WTC11 (cell line): ENCODE measurements at regions not wholly inside any gene's neighbourhood (a gene's known extent, or its start where the extent isn't known, plus 50 kb on each side); places are given as distances from the start of the nearest gene placed in this dataset.

ENCODE experiments used
- ATAC-seq: fragments of 200-7000 bp; cut with Tn5 transposase; 2 replicates; pipeline ENCODE4 v1.10.0; 2021; ENCODE audit warnings: mild to moderate bottlenecking, moderate library complexity
- CTCF ChIA-PET: fragments of 300-600 bp; sonication (Branson Sonifier 250); formaldehyde crosslinking; loops from one replicate; lab custom pipeline; 2021; ENCODE audit warnings: antibody characterized with exemption; lab: Charles Lee
- POLR2A ChIA-PET: fragments of 350-600 bp; sonication (Branson Sonifier 250); formaldehyde crosslinking; loops from one replicate; lab custom pipeline; 2021; ENCODE audit warnings: antibody characterized with exemption; lab: Charles Lee
- DNase-seq: peaks from one replicate; pipeline ENCODE4 v3.0.0; 2021; ENCODE audit warnings: low spot score
- H3K27ac Mint-ChIP-seq: 2 replicates; pipeline ENCODE4 v1.8.0; 2021; ENCODE audit warnings: mixed read lengths
- H3K27me3 Mint-ChIP-seq: 2 replicates; pipeline ENCODE4 v1.8.0; 2021; ENCODE audit warnings: low read depth, mild to moderate bottlenecking, moderate library complexity, mixed read lengths
- H3K36me3 Mint-ChIP-seq: 2 replicates; pipeline ENCODE4 v1.8.0; 2021; ENCODE audit warnings: mixed read lengths
- H3K4me1 Mint-ChIP-seq: 2 replicates; pipeline ENCODE4 v1.8.0; 2022; ENCODE audit warnings: mixed read lengths
- H3K4me3 Mint-ChIP-seq: 2 replicates; pipeline ENCODE4 v1.8.0; 2021; ENCODE audit warnings: mild to moderate bottlenecking, moderate library complexity, mixed read lengths
- H3K9me3 Mint-ChIP-seq: 2 replicates; pipeline ENCODE4 v1.8.0; 2021; ENCODE audit warnings: mixed read lengths
- AR ChIP-seq: fragments of 250-450 bp; sonication (Bioruptor Pico); IDR thresholded peaks from 2 replicates; pipeline ENCODE4 v1.9.0; 2021; ENCODE audit warnings: mild to moderate bottlenecking
- ATF1 ChIP-seq: sonication (generic); formaldehyde crosslinking; IDR thresholded peaks from 2 replicates; pipeline ENCODE4 v1.8.1; 2023; ENCODE audit warnings: mild to moderate bottlenecking, moderate library complexity, missing genetic modification reagents
- ATF2 ChIP-seq: sonication (generic); formaldehyde crosslinking; IDR thresholded peaks from 2 replicates; pipeline ENCODE4 v1.8.1; 2022; ENCODE audit warnings: low read depth, missing genetic modification reagents, borderline replicate concordance
- ATF3 ChIP-seq: sonication (generic); formaldehyde crosslinking; conservative IDR thresholded peaks from 2 replicates; pipeline ENCODE4 v1.8.1; 2022; ENCODE audit warnings: mild to moderate bottlenecking, missing genetic modification reagents
- EMX1 ChIP-seq: fragments of 250-450 bp; sonication (Bioruptor Pico); IDR thresholded peaks from 2 replicates; pipeline ENCODE4 v1.8.0; 2021; ENCODE audit warnings: mild to moderate bottlenecking
- FOXP4 ChIP-seq: sonication (generic); formaldehyde crosslinking; IDR thresholded peaks from 2 replicates; pipeline ENCODE4 v1.8.0; 2022; ENCODE audit warnings: mild to moderate bottlenecking, missing genetic modification reagents
- GTF2I ChIP-seq: fragments of 250-450 bp; sonication (Bioruptor Pico); conservative IDR thresholded peaks from 2 replicates; pipeline ENCODE4 v1.4.0; 2021; ENCODE audit warnings: mild to moderate bottlenecking
- IRF1 ChIP-seq: sonication (generic); formaldehyde crosslinking; IDR thresholded peaks from 2 replicates; pipeline ENCODE4 v1.8.0; 2023; ENCODE audit warnings: missing genetic modification reagents
- MXD4 ChIP-seq: fragments of 250-450 bp; sonication (Bioruptor Pico); IDR thresholded peaks from 2 replicates; pipeline ENCODE4 v1.8.0; 2021; ENCODE audit warnings: mild to moderate bottlenecking, moderate library complexity, borderline replicate concordance
- NR2C2 ChIP-seq: sonication (generic); formaldehyde crosslinking; IDR thresholded peaks from 2 replicates; pipeline ENCODE4 v1.8.0; 2022; ENCODE audit warnings: mild to moderate bottlenecking, missing genetic modification reagents
- OVOL2 ChIP-seq: fragments of 250-450 bp; sonication (Bioruptor Pico); IDR thresholded peaks from 2 replicates; pipeline ENCODE4 v1.9.0; 2021; ENCODE audit warnings: mild to moderate bottlenecking, borderline replicate concordance
- SP1 ChIP-seq: sonication (generic); formaldehyde crosslinking; conservative IDR thresholded peaks from 2 replicates; pipeline ENCODE4 v1.8.1; 2022; ENCODE audit warnings: missing genetic modification reagents
- ZBTB21 ChIP-seq: sonication (generic); formaldehyde crosslinking; IDR thresholded peaks from 2 replicates; pipeline ENCODE4 v1.8.1; 2023; ENCODE audit warnings: mild to moderate bottlenecking, missing genetic modification reagents, borderline replicate concordance
- ZNF263 ChIP-seq: sonication (generic); formaldehyde crosslinking; IDR thresholded peaks from 2 replicates; pipeline ENCODE4 v1.8.1; 2022; ENCODE audit warnings: low read depth, mild to moderate bottlenecking, moderate library complexity, missing genetic modification reagents
- ZNF416 ChIP-seq: fragments of 250-450 bp; sonication (Bioruptor Pico); IDR thresholded peaks from 2 replicates; pipeline ENCODE4 v1.9.0; 2021; ENCODE audit warnings: mild to moderate bottlenecking, inconsistent platforms
- ZNF671 ChIP-seq: fragments of 250-450 bp; sonication (Bioruptor Pico); IDR thresholded peaks from 2 replicates; pipeline ENCODE4 v1.8.0; 2021; ENCODE audit warnings: mild to moderate bottlenecking
- TF ChIP-seq, protein P1 (sequence below): sonication (generic); formaldehyde crosslinking; IDR thresholded peaks from 2 replicates; pipeline ENCODE4 v1.8.1; 2022; ENCODE audit warnings: missing genetic modification reagents, borderline replicate concordance
- TF ChIP-seq, protein P2 (sequence below): fragments of 250-450 bp; sonication (Bioruptor Pico); IDR thresholded peaks from 2 replicates; pipeline ENCODE4 v1.9.0; 2021; ENCODE audit warnings: mild to moderate bottlenecking
- TF ChIP-seq, protein P3 (sequence below): fragments of 250-450 bp; sonication (Bioruptor Pico); IDR thresholded peaks from 2 replicates; pipeline ENCODE4 v1.9.0; 2021; ENCODE audit warnings: mild to moderate bottlenecking, borderline replicate concordance
- TF ChIP-seq, protein P4 (sequence below): sonication (generic); formaldehyde crosslinking; IDR thresholded peaks from 2 replicates; pipeline ENCODE4 v1.8.0; 2022; ENCODE audit warnings: mild to moderate bottlenecking, missing genetic modification reagents

DNA sequence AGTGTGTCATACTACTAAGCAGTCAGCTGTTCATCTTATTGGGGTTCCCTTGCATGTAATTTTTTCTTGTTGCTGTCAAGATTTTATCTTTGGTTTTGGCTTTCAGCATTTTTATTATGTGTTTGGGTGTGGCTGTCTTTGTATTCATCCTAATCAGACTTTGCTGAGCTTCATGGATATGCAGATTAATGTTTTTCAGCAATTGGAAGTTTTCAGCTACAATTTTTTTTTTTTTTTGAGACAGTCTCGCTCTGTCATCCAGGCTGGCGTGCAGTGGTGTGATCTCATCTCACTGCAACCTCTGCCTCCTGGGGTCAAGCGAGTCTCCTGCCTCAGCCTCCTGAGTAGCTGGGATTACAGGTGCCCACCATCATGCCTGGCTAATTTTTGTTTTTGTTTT, 108.8 kb downstream of the BARX1 start (continued):
- TF ChIP-seq FOXP4 (CRISPR knock-in tag), result no peak
- no peak for TF ChIP-seq SP1 (CRISPR knock-in tag)
- no peak for TF ChIP-seq OVOL2 (CRISPR knock-in tag)

GRCh38 chr9:93843396-93843795, 111.8 kb downstream of the BARX1 start:
- peaks cover 5% of the 10 kb centered on the region; the same call in 1 of the 2 replicates for H3K9me3 Mint-ChIP-seq
- ATAC-seq (no peak), DNase-seq (no peak)
- H3K4me1 Mint-ChIP-seq, result no peaks in the 10 kb centered on the region
- no peak overlapping the region for H3K27ac Mint-ChIP-seq
- H3K4me3 Mint-ChIP-seq, result no peak overlapping the region
- CTCF ChIA-PET, result no interaction called here
- no peaks in the 10 kb centered on the region for H3K36me3 Mint-ChIP-seq
- peaks cover 6% of the 10 kb centered on the region for H3K27me3 Mint-ChIP-seq
- POLR2A ChIA-PET, result no interaction called here
- no peak for TF ChIP-seq ZBTB21 (CRISPR knock-in tag)
- no peak for TF ChIP-seq ATF1 (CRISPR knock-in tag)
- TF ChIP-seq, all 79 proteins: peak for 0

- no peak overlapping the region for H3K4me3 Mint-ChIP-seq
- ATAC-seq (no peak), DNase-seq (no peak)
- ChIA-PET CTCF (interaction anchor here (4.1 kb wide), 1 partner anchor 12 kb away, joined by 17 read pairs; no protein-coding TSS in a partner anchor), POLR2A (no interaction called here)
- peaks cover 7% of the 10 kb centered on the region for H3K27me3 Mint-ChIP-seq
- H3K36me3 Mint-ChIP-seq, result peaks cover 4% of the 10 kb centered on the region
- H3K27ac Mint-ChIP-seq, result no peak overlapping the region
- peaks cover 20% of the 10 kb centered on the region for H3K9me3 Mint-ChIP-seq
- peaks cover 13% of the 10 kb centered on the region for H3K4me1 Mint-ChIP-seq
- no peak for TF ChIP-seq ATF3 (CRISPR knock-in tag)
- no peak for TF ChIP-seq ZNF263 (CRISPR knock-in tag)
- TF ChIP-seq, protein P1, sequence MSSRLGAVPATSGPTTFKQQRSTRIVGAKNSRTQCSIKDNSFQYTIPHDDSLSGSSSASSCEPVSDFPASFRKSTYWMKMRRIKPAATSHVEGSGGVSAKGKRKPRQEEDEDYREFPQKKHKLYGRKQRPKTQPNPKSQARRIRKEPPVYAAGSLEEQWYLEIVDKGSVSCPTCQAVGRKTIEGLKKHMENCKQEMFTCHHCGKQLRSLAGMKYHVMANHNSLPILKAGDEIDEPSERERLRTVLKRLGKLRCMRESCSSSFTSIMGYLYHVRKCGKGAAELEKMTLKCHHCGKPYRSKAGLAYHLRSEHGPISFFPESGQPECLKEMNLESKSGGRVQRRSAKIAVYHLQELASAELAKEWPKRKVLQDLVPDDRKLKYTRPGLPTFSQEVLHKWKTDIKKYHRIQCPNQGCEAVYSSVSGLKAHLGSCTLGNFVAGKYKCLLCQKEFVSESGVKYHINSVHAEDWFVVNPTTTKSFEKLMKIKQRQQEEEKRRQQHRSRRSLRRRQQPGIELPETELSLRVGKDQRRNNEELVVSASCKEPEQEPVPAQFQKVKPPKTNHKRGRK (CRISPR knock-in tag), result no peak
- no peak for TF ChIP-seq ATF2 (CRISPR knock-in tag)
- no peak for TF ChIP-seq EMX1 (CRISPR knock-in tag)
- TF ChIP-seq, protein P2, sequence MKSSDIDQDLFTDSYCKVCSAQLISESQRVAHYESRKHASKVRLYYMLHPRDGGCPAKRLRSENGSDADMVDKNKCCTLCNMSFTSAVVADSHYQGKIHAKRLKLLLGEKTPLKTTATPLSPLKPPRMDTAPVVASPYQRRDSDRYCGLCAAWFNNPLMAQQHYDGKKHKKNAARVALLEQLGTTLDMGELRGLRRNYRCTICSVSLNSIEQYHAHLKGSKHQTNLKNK (CRISPR knock-in tag), result no peak
- no peak for TF ChIP-seq ZNF671 (CRISPR knock-in tag)
- no peak for TF ChIP-seq NR2C2 (CRISPR knock-in tag)
- TF ChIP-seq AR (CRISPR knock-in tag), result no peak
- TF ChIP-seq GTF2I (CRISPR knock-in tag), result no peak
- TF ChIP-seq ZNF416 (CRISPR knock-in tag), result no peak
- TF ChIP-seq MXD4 (CRISPR knock-in tag), result no peak
- TF ChIP-seq IRF1 (CRISPR knock-in tag), result no peak
- TF ChIP-seq, protein P3, sequence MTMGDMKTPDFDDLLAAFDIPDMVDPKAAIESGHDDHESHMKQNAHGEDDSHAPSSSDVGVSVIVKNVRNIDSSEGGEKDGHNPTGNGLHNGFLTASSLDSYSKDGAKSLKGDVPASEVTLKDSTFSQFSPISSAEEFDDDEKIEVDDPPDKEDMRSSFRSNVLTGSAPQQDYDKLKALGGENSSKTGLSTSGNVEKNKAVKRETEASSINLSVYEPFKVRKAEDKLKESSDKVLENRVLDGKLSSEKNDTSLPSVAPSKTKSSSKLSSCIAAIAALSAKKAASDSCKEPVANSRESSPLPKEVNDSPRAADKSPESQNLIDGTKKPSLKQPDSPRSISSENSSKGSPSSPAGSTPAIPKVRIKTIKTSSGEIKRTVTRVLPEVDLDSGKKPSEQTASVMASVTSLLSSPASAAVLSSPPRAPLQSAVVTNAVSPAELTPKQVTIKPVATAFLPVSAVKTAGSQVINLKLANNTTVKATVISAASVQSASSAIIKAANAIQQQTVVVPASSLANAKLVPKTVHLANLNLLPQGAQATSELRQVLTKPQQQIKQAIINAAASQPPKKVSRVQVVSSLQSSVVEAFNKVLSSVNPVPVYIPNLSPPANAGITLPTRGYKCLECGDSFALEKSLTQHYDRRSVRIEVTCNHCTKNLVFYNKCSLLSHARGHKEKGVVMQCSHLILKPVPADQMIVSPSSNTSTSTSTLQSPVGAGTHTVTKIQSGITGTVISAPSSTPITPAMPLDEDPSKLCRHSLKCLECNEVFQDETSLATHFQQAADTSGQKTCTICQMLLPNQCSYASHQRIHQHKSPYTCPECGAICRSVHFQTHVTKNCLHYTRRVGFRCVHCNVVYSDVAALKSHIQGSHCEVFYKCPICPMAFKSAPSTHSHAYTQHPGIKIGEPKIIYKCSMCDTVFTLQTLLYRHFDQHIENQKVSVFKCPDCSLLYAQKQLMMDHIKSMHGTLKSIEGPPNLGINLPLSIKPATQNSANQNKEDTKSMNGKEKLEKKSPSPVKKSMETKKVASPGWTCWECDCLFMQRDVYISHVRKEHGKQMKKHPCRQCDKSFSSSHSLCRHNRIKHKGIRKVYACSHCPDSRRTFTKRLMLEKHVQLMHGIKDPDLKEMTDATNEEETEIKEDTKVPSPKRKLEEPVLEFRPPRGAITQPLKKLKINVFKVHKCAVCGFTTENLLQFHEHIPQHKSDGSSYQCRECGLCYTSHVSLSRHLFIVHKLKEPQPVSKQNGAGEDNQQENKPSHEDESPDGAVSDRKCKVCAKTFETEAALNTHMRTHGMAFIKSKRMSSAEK (CRISPR knock-in tag), result no peak
- TF ChIP-seq, protein P4, sequence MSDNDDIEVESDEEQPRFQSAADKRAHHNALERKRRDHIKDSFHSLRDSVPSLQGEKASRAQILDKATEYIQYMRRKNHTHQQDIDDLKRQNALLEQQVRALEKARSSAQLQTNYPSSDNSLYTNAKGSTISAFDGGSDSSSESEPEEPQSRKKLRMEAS, result no peak
- TF ChIP-seq, all 79 proteins: peak for 0
Observed at GRCh38 chr9:93830606-93831005, 124.5 kb downstream of the BARX1 start.
